WTC11 (cell line): ENCODE measurements at regions not wholly inside any gene's neighbourhood (a gene's known extent, or its start where the extent isn't known, plus 50 kb on each side); places are given as distances from the start of the nearest gene placed in this dataset.

Source experiments
- ATAC-seq: fragments of 200-7000 bp; cut with Tn5 transposase; 2 replicates; pipeline ENCODE4 v1.10.0; 2021; ENCODE audit warnings: mild to moderate bottlenecking, moderate library complexity
- CTCF ChIA-PET: fragments of 300-600 bp; sonication (Branson Sonifier 250); formaldehyde crosslinking; loops from one replicate; lab custom pipeline; 2021; ENCODE audit warnings: antibody characterized with exemption; lab: Charles Lee
- POLR2A ChIA-PET: fragments of 350-600 bp; sonication (Branson Sonifier 250); formaldehyde crosslinking; loops from one replicate; lab custom pipeline; 2021; ENCODE audit warnings: antibody characterized with exemption; lab: Charles Lee
- DNase-seq: peaks from one replicate; pipeline ENCODE4 v3.0.0; 2021; ENCODE audit warnings: low spot score
- H3K27ac Mint-ChIP-seq: 2 replicates; pipeline ENCODE4 v1.8.0; 2021; ENCODE audit warnings: mixed read lengths
- H3K27me3 Mint-ChIP-seq: 2 replicates; pipeline ENCODE4 v1.8.0; 2021; ENCODE audit warnings: low read depth, mild to moderate bottlenecking, moderate library complexity, mixed read lengths
- H3K36me3 Mint-ChIP-seq: 2 replicates; pipeline ENCODE4 v1.8.0; 2021; ENCODE audit warnings: mixed read lengths
- H3K4me1 Mint-ChIP-seq: 2 replicates; pipeline ENCODE4 v1.8.0; 2022; ENCODE audit warnings: mixed read lengths
- H3K4me3 Mint-ChIP-seq: 2 replicates; pipeline ENCODE4 v1.8.0; 2021; ENCODE audit warnings: mild to moderate bottlenecking, moderate library complexity, mixed read lengths
- H3K9me3 Mint-ChIP-seq: 2 replicates; pipeline ENCODE4 v1.8.0; 2021; ENCODE audit warnings: mixed read lengths
- ATF1 ChIP-seq: sonication (generic); formaldehyde crosslinking; IDR thresholded peaks from 2 replicates; pipeline ENCODE4 v1.8.1; 2023; ENCODE audit warnings: mild to moderate bottlenecking, moderate library complexity, missing genetic modification reagents
- CBFB ChIP-seq: sonication (generic); formaldehyde crosslinking; IDR thresholded peaks from 2 replicates; pipeline ENCODE4 v1.8.1; 2022; ENCODE audit warnings: mild to moderate bottlenecking, low read depth, missing genetic modification reagents
- CREB1 ChIP-seq: sonication (generic); formaldehyde crosslinking; IDR thresholded peaks from 2 replicates; pipeline ENCODE4 v1.8.0; 2023; ENCODE audit warnings: mild to moderate bottlenecking, missing genetic modification reagents
- GRHL2 ChIP-seq: fragments of 250-450 bp; sonication (Bioruptor Pico); IDR thresholded peaks from 2 replicates; pipeline ENCODE4 v1.8.0; 2022; ENCODE audit warnings: mild to moderate bottlenecking, moderate library complexity; ENCODE audit not compliant: insufficient replicate concordance, severe bottlenecking
- MYBL2 ChIP-seq: sonication (generic); formaldehyde crosslinking; IDR thresholded peaks from 2 replicates; pipeline ENCODE4 v1.8.1; 2023; ENCODE audit warnings: mild to moderate bottlenecking, moderate library complexity, missing genetic modification reagents
- NFE2L1 ChIP-seq: sonication (generic); formaldehyde crosslinking; IDR thresholded peaks from 2 replicates; pipeline ENCODE4 v1.8.1; 2023; ENCODE audit warnings: missing genetic modification reagents
- NR1H2 ChIP-seq: sonication (generic); formaldehyde crosslinking; IDR thresholded peaks from 2 replicates; pipeline ENCODE4 v1.9.0; 2021; ENCODE audit warnings: mild to moderate bottlenecking, moderate library complexity, missing genetic modification reagents
- NR2C2 ChIP-seq: sonication (generic); formaldehyde crosslinking; IDR thresholded peaks from 2 replicates; pipeline ENCODE4 v1.8.0; 2022; ENCODE audit warnings: mild to moderate bottlenecking, missing genetic modification reagents
- SMAD3 ChIP-seq: sonication (generic); formaldehyde crosslinking; IDR thresholded peaks from 2 replicates; pipeline ENCODE4 v1.8.0; 2022; ENCODE audit warnings: missing genetic modification reagents, mild to moderate bottlenecking, borderline replicate concordance
- TP53 ChIP-seq: sonication (generic); formaldehyde crosslinking; IDR thresholded peaks from 2 replicates; pipeline ENCODE4 v1.8.1; 2023; ENCODE audit warnings: mild to moderate bottlenecking, missing genetic modification reagents
- ZNF138 ChIP-seq: sonication (generic); formaldehyde crosslinking; conservative IDR thresholded peaks from 2 replicates; pipeline ENCODE4 v1.8.1; 2022; ENCODE audit warnings: mild to moderate bottlenecking, moderate library complexity, missing genetic modification reagents
- ZNF232 ChIP-seq: sonication (generic); formaldehyde crosslinking; IDR thresholded peaks from 2 replicates; pipeline ENCODE4 v1.8.0; 2022; ENCODE audit warnings: mild to moderate bottlenecking, missing genetic modification reagents
- TF ChIP-seq, protein P1 (sequence below): fragments of 250-450 bp; sonication (Bioruptor Pico); IDR thresholded peaks from 2 replicates; pipeline ENCODE4 v1.9.0; 2021; ENCODE audit warnings: mild to moderate bottlenecking, borderline replicate concordance
- TF ChIP-seq, protein P2 (sequence below): sonication (generic); formaldehyde crosslinking; IDR thresholded peaks from 2 replicates; pipeline ENCODE4 v1.8.1; 2022; ENCODE audit warnings: missing genetic modification reagents, borderline replicate concordance
- TF ChIP-seq, protein P3 (sequence below): sonication (generic); formaldehyde crosslinking; IDR thresholded peaks from 2 replicates; pipeline ENCODE4 v1.8.1; 2022; ENCODE audit warnings: low read depth, mild to moderate bottlenecking, moderate library complexity, missing genetic modification reagents, borderline replicate concordance
- TF ChIP-seq, protein P4 (sequence below): sonication (generic); formaldehyde crosslinking; IDR thresholded peaks from 2 replicates; pipeline ENCODE4 v1.8.1; 2023; ENCODE audit warnings: mild to moderate bottlenecking, missing genetic modification reagents
- TF ChIP-seq, protein P5 (sequence below): sonication (generic); formaldehyde crosslinking; IDR thresholded peaks from 2 replicates; pipeline ENCODE4 v1.8.1; 2023; ENCODE audit warnings: mild to moderate bottlenecking, missing genetic modification reagents
- TF ChIP-seq, protein P6 (sequence below): fragments of 250-450 bp; sonication (Bioruptor Pico); IDR thresholded peaks from 2 replicates; pipeline ENCODE4 v1.9.0; 2021; ENCODE audit warnings: mild to moderate bottlenecking
- TF ChIP-seq, protein P7 (sequence below): sonication (generic); formaldehyde crosslinking; IDR thresholded peaks from 2 replicates; pipeline ENCODE4 v1.8.1; 2022; ENCODE audit warnings: mild to moderate bottlenecking, moderate library complexity, missing genetic modification reagents
- TF ChIP-seq, protein P8 (sequence below): sonication (generic); formaldehyde crosslinking; IDR thresholded peaks from 2 replicates; pipeline ENCODE4 v1.8.0; 2022; ENCODE audit warnings: mild to moderate bottlenecking, missing genetic modification reagents

DNA sequence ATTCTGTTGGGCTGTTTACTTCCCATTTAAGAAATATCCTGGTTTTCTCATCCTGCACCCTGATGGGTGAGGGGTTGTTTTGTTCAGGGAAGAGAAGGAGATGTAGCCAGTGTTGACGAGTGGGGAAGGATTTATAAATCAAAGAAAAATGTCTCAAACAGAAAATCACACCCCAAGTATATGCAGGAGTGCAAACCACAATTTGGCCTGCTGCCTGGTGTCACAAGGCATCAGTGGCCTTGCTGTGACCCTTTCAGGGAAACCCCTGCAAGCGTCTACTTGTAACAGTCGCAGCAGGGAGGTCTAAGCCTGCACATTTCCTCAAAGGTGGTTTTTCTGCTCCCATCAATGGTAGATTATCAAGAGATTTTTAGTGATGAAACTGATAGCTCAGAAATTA, 132.6 kb upstream of the LRRN1 start (continued):
- TF ChIP-seq, protein P1, sequence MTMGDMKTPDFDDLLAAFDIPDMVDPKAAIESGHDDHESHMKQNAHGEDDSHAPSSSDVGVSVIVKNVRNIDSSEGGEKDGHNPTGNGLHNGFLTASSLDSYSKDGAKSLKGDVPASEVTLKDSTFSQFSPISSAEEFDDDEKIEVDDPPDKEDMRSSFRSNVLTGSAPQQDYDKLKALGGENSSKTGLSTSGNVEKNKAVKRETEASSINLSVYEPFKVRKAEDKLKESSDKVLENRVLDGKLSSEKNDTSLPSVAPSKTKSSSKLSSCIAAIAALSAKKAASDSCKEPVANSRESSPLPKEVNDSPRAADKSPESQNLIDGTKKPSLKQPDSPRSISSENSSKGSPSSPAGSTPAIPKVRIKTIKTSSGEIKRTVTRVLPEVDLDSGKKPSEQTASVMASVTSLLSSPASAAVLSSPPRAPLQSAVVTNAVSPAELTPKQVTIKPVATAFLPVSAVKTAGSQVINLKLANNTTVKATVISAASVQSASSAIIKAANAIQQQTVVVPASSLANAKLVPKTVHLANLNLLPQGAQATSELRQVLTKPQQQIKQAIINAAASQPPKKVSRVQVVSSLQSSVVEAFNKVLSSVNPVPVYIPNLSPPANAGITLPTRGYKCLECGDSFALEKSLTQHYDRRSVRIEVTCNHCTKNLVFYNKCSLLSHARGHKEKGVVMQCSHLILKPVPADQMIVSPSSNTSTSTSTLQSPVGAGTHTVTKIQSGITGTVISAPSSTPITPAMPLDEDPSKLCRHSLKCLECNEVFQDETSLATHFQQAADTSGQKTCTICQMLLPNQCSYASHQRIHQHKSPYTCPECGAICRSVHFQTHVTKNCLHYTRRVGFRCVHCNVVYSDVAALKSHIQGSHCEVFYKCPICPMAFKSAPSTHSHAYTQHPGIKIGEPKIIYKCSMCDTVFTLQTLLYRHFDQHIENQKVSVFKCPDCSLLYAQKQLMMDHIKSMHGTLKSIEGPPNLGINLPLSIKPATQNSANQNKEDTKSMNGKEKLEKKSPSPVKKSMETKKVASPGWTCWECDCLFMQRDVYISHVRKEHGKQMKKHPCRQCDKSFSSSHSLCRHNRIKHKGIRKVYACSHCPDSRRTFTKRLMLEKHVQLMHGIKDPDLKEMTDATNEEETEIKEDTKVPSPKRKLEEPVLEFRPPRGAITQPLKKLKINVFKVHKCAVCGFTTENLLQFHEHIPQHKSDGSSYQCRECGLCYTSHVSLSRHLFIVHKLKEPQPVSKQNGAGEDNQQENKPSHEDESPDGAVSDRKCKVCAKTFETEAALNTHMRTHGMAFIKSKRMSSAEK (CRISPR knock-in tag): no peak
- no peak for TF ChIP-seq ZNF138
- no peak for TF ChIP-seq MYBL2 (CRISPR knock-in tag)
- no peak for TF ChIP-seq ZNF232 (CRISPR knock-in tag)
- TF ChIP-seq, protein P2, sequence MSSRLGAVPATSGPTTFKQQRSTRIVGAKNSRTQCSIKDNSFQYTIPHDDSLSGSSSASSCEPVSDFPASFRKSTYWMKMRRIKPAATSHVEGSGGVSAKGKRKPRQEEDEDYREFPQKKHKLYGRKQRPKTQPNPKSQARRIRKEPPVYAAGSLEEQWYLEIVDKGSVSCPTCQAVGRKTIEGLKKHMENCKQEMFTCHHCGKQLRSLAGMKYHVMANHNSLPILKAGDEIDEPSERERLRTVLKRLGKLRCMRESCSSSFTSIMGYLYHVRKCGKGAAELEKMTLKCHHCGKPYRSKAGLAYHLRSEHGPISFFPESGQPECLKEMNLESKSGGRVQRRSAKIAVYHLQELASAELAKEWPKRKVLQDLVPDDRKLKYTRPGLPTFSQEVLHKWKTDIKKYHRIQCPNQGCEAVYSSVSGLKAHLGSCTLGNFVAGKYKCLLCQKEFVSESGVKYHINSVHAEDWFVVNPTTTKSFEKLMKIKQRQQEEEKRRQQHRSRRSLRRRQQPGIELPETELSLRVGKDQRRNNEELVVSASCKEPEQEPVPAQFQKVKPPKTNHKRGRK (CRISPR knock-in tag): no peak
- TF ChIP-seq GRHL2 (CRISPR knock-in tag): no peak
- no peak for TF ChIP-seq ATF1 (CRISPR knock-in tag)
- TF ChIP-seq, protein P3, sequence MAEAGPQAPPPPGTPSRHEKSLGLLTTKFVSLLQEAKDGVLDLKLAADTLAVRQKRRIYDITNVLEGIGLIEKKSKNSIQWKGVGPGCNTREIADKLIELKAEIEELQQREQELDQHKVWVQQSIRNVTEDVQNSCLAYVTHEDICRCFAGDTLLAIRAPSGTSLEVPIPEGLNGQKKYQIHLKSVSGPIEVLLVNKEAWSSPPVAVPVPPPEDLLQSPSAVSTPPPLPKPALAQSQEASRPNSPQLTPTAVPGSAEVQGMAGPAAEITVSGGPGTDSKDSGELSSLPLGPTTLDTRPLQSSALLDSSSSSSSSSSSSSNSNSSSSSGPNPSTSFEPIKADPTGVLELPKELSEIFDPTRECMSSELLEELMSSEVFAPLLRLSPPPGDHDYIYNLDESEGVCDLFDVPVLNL: no peak
- TF ChIP-seq TP53 (CRISPR knock-in tag): no peak
- TF ChIP-seq CREB1 (CRISPR knock-in tag): no peak
- no peak for TF ChIP-seq NFE2L1 (CRISPR knock-in tag)
- TF ChIP-seq, protein P4, sequence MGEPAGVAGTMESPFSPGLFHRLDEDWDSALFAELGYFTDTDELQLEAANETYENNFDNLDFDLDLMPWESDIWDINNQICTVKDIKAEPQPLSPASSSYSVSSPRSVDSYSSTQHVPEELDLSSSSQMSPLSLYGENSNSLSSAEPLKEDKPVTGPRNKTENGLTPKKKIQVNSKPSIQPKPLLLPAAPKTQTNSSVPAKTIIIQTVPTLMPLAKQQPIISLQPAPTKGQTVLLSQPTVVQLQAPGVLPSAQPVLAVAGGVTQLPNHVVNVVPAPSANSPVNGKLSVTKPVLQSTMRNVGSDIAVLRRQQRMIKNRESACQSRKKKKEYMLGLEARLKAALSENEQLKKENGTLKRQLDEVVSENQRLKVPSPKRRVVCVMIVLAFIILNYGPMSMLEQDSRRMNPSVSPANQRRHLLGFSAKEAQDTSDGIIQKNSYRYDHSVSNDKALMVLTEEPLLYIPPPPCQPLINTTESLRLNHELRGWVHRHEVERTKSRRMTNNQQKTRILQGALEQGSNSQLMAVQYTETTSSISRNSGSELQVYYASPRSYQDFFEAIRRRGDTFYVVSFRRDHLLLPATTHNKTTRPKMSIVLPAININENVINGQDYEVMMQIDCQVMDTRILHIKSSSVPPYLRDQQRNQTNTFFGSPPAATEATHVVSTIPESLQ (CRISPR knock-in tag): no peak
- TF ChIP-seq, protein P5, sequence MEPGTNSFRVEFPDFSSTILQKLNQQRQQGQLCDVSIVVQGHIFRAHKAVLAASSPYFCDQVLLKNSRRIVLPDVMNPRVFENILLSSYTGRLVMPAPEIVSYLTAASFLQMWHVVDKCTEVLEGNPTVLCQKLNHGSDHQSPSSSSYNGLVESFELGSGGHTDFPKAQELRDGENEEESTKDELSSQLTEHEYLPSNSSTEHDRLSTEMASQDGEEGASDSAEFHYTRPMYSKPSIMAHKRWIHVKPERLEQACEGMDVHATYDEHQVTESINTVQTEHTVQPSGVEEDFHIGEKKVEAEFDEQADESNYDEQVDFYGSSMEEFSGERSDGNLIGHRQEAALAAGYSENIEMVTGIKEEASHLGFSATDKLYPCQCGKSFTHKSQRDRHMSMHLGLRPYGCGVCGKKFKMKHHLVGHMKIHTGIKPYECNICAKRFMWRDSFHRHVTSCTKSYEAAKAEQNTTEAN (CRISPR knock-in tag): no peak

DNA sequence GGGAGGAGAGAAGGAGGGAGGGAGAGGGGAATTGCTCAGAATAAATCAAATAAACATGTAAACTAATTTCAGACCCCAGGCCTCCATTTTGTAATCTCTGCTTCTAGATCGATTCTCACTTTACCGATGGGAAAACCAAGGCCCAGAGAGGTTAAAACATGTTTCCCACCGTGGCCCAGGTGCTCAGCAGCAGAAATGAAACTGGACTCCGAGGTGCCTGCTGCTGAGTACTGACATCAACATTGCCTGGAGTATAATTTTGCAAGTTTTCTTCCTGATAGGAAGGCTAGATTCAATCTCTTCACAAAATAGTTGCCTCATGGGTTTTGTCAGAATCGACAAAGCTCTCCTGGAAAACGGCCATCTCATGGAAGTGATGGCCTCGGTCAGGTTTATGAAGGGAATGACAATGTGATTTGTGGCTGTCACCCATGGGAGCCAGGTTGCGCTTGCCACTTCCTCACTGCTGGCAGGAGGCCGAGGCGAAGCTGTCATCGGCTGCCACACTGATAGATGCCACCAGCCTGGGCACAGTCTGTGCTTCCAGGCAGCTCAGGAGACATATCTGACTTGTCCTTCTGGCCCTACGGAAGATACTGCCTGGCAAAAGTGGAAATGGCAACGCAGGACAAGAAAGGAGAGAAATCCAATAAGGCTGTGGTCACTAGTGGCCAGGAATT, 133.1 kb upstream of the LRRN1 start:
- Mint-ChIP-seq H3K4me1 (peaks cover 17% of the 10 kb centered on the region), H3K27ac (no peak overlapping the region), H3K36me3 (peaks cover 39% of the 10 kb centered on the region), H3K27me3 (peaks cover 4% of the 10 kb centered on the region; the same call in 1 of the 2 replicates), H3K4me3 (no peak overlapping the region), H3K9me3 (peaks cover 77% of the 10 kb centered on the region)
- no peak for DNase-seq
- no peak for ATAC-seq
- ChIA-PET POLR2A (no interaction called here), CTCF (no interaction called here)
- no peak for TF ChIP-seq SMAD3 (CRISPR knock-in tag)
- TF ChIP-seq, protein P6, sequence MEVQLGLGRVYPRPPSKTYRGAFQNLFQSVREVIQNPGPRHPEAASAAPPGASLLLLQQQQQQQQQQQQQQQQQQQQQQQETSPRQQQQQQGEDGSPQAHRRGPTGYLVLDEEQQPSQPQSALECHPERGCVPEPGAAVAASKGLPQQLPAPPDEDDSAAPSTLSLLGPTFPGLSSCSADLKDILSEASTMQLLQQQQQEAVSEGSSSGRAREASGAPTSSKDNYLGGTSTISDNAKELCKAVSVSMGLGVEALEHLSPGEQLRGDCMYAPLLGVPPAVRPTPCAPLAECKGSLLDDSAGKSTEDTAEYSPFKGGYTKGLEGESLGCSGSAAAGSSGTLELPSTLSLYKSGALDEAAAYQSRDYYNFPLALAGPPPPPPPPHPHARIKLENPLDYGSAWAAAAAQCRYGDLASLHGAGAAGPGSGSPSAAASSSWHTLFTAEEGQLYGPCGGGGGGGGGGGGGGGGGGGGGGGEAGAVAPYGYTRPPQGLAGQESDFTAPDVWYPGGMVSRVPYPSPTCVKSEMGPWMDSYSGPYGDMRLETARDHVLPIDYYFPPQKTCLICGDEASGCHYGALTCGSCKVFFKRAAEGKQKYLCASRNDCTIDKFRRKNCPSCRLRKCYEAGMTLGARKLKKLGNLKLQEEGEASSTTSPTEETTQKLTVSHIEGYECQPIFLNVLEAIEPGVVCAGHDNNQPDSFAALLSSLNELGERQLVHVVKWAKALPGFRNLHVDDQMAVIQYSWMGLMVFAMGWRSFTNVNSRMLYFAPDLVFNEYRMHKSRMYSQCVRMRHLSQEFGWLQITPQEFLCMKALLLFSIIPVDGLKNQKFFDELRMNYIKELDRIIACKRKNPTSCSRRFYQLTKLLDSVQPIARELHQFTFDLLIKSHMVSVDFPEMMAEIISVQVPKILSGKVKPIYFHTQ (CRISPR knock-in tag): no peak
- TF ChIP-seq, protein P7, sequence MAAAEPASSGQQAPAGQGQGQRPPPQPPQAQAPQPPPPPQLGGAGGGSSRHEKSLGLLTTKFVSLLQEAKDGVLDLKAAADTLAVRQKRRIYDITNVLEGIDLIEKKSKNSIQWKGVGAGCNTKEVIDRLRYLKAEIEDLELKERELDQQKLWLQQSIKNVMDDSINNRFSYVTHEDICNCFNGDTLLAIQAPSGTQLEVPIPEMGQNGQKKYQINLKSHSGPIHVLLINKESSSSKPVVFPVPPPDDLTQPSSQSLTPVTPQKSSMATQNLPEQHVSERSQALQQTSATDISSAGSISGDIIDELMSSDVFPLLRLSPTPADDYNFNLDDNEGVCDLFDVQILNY (CRISPR knock-in tag): no peak
- TF ChIP-seq NR1H2 (CRISPR knock-in tag): no peak
- TF ChIP-seq CBFB (CRISPR knock-in tag): no peak
- TF ChIP-seq, protein P8, sequence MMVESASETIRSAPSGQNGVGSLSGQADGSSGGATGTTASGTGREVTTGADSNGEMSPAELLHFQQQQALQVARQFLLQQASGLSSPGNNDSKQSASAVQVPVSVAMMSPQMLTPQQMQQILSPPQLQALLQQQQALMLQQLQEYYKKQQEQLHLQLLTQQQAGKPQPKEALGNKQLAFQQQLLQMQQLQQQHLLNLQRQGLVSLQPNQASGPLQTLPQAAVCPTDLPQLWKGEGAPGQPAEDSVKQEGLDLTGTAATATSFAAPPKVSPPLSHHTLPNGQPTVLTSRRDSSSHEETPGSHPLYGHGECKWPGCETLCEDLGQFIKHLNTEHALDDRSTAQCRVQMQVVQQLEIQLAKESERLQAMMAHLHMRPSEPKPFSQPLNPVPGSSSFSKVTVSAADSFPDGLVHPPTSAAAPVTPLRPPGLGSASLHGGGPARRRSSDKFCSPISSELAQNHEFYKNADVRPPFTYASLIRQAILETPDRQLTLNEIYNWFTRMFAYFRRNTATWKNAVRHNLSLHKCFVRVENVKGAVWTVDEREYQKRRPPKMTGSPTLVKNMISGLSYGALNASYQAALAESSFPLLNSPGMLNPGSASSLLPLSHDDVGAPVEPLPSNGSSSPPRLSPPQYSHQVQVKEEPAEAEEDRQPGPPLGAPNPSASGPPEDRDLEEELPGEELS (CRISPR knock-in tag): no peak
- no peak for TF ChIP-seq NR2C2
